H9 (cell line): ENCODE measurements at regions not wholly inside any gene's neighbourhood (a gene's known extent, or its start where the extent isn't known, plus 50 kb on each side); places are given as distances from the start of the nearest gene placed in this dataset.

Experiments used
- DNase-seq: peaks from one replicate; pipeline ENCODE4 v3.0.0-alpha.2; 2017
- H2AFZ ChIP-seq: one replicate; pipeline ENCODE4 v1.6.1; 2013; ENCODE audit warnings: mild to moderate bottlenecking, low read length, control low read depth, moderate library complexity
- H2AK5ac ChIP-seq: 2 replicates; pipeline ENCODE4 v1.6.1; 2013; ENCODE audit warnings: low read length, control low read depth, mixed read lengths; ENCODE audit not compliant: insufficient read length
- H2BK120ac ChIP-seq: one replicate; pipeline ENCODE4 v1.6.1; 2013; ENCODE audit warnings: low read depth, mild to moderate bottlenecking, low read length, control low read depth, inconsistent platforms; ENCODE audit not compliant: poor library complexity, severe bottlenecking
- H2BK12ac ChIP-seq: 2 replicates; pipeline ENCODE4 v1.6.1; 2013; ENCODE audit warnings: low read length, control low read depth, mixed read lengths, low read depth; ENCODE audit not compliant: insufficient read length
- H2BK15ac ChIP-seq: 2 replicates; pipeline ENCODE4 v1.6.1; 2013; ENCODE audit warnings: low read depth, low read length, control low read depth
- H2BK20ac ChIP-seq: one replicate; pipeline ENCODE4 v1.6.1; 2013; ENCODE audit warnings: low read depth, mild to moderate bottlenecking, low read length, control low read depth, inconsistent platforms; ENCODE audit not compliant: poor library complexity, severe bottlenecking
- H2BK5ac ChIP-seq: 2 replicates; pipeline ENCODE4 v1.6.1; 2013; ENCODE audit warnings: low read length, control low read depth, mixed read lengths; ENCODE audit not compliant: insufficient read length
- H3K14ac ChIP-seq: 2 replicates; pipeline ENCODE4 v1.6.1; 2013; ENCODE audit warnings: low read length, control low read depth; ENCODE audit not compliant: insufficient read depth
- H3K18ac ChIP-seq: 2 replicates; pipeline ENCODE4 v1.6.1; 2013; ENCODE audit warnings: low read depth, mild to moderate bottlenecking, mixed read lengths, low read length, control low read depth; ENCODE audit not compliant: insufficient read length
- H3K23ac ChIP-seq: 2 replicates; pipeline ENCODE4 v1.6.1; 2013; ENCODE audit warnings: low read length, control low read depth, mixed read lengths, low read depth; ENCODE audit not compliant: insufficient read length
- H3K23me2 ChIP-seq: 2 replicates; pipeline ENCODE4 v1.6.1; 2013; ENCODE audit warnings: low read depth, mild to moderate bottlenecking, mixed read lengths, low read length, control low read depth; ENCODE audit not compliant: insufficient read length, poor library complexity, severe bottlenecking
- H3K27ac ChIP-seq: 2 replicates; pipeline ENCODE4 v1.5.1; 2013; ENCODE audit warnings: low read length, control low read depth, mixed read lengths, low read depth; ENCODE audit not compliant: insufficient read length
- H3K27me3 ChIP-seq: 2 replicates; pipeline ENCODE4 v1.6.1; 2013; ENCODE audit warnings: low read length, control low read depth, inconsistent platforms; ENCODE audit not compliant: insufficient read depth
- H3K4ac ChIP-seq: 2 replicates; pipeline ENCODE4 v1.6.1; 2013; ENCODE audit warnings: low read depth, mild to moderate bottlenecking, control low read depth, inconsistent platforms, low read length, moderate library complexity
- H3K4me1 ChIP-seq: 2 replicates; pipeline ENCODE4 v1.6.1; 2013; ENCODE audit warnings: low read length, control low read depth, inconsistent platforms; ENCODE audit not compliant: insufficient read depth
- H3K4me2 ChIP-seq: 2 replicates; pipeline ENCODE4 v1.6.1; 2013; ENCODE audit warnings: low read length, control low read depth, mixed read lengths; ENCODE audit not compliant: insufficient read length, insufficient read depth
- H3K56ac ChIP-seq: 2 replicates; pipeline ENCODE4 v1.6.1; 2013; ENCODE audit warnings: low read depth, mild to moderate bottlenecking, mixed read lengths, low read length, control low read depth; ENCODE audit not compliant: insufficient read length
- H3K79me1 ChIP-seq: 2 replicates; pipeline ENCODE4 v1.6.1; 2013; ENCODE audit warnings: low read depth, mild to moderate bottlenecking, moderate library complexity, low read length, control low read depth, inconsistent platforms; ENCODE audit not compliant: insufficient read depth, poor library complexity, severe bottlenecking
- H3K79me2 ChIP-seq: 2 replicates; pipeline ENCODE4 v1.6.1; 2013; ENCODE audit warnings: low read length, control low read depth, inconsistent platforms; ENCODE audit not compliant: insufficient read depth
- H3K9ac ChIP-seq: 2 replicates; pipeline ENCODE4 v1.6.1; 2013; ENCODE audit warnings: low read length, control low read depth, mixed read lengths; ENCODE audit not compliant: insufficient read length; ENCODE audit errors: extremely low read depth
- H3K9me3 ChIP-seq: one replicate; pipeline ENCODE4 v1.6.1; 2013; ENCODE audit warnings: low read depth, low read length, inconsistent platforms; ENCODE audit not compliant: control insufficient read depth
- H3T11ph ChIP-seq: one replicate; pipeline ENCODE4 v1.6.1; 2013; ENCODE audit warnings: mild to moderate bottlenecking, low read length, control low read depth, inconsistent platforms
- H4K20me1 ChIP-seq: one replicate; pipeline ENCODE4 v1.6.1; 2013; ENCODE audit not compliant: control insufficient read depth, insufficient read length, insufficient read depth
- H4K5ac ChIP-seq: 2 replicates; pipeline ENCODE4 v1.6.1; 2013; ENCODE audit warnings: low read depth, mild to moderate bottlenecking, mixed read lengths, low read length, control low read depth; ENCODE audit not compliant: insufficient read length
- H4K8ac ChIP-seq: replicated peaks from 2 replicates; pipeline ENCODE4 v1.6.1; 2013; ENCODE audit warnings: low read length, control low read depth, mixed read lengths, low read depth; ENCODE audit not compliant: insufficient read length
- H4K91ac ChIP-seq: 2 replicates; pipeline ENCODE4 v1.6.1; 2013; ENCODE audit warnings: low read depth, mild to moderate bottlenecking, moderate library complexity, mixed read lengths, low read length, control low read depth; ENCODE audit not compliant: insufficient read length
- H3K27ac Mint-ChIP-seq, 3 experiments: 2 replicates in 2 of 3; 3 replicates in 1 of 3; pipeline ENCODE4 v1.8.0; 2020 to 2021; ENCODE audit warnings: mixed read lengths in 3 of 3, mild to moderate bottlenecking in 1 of 3, moderate library complexity in 1 of 3
- H3K27me3 Mint-ChIP-seq: 2 replicates; pipeline ENCODE4 v1.8.0; 2021; ENCODE audit warnings: low read depth, mild to moderate bottlenecking, moderate library complexity, mixed read lengths
- H3K36me3 Mint-ChIP-seq, 3 experiments: 2 replicates in 2 of 3; 3 replicates in 1 of 3; pipeline ENCODE4 v1.8.0; 2020 to 2021; ENCODE audit warnings: low read depth in 3 of 3, mixed read lengths in 3 of 3; ENCODE audit not compliant: insufficient read depth in 1 of 3
- H3K4me1 Mint-ChIP-seq, 2 experiments: 2 replicates each; pipeline ENCODE4 v1.8.0; 2020; ENCODE audit warnings: mixed read lengths in 2 of 2
- H3K4me3 Mint-ChIP-seq, 2 experiments: 2 replicates in 1 of 2; 3 replicates in 1 of 2; pipeline ENCODE4 v1.8.0; 2020 to 2021; ENCODE audit warnings: mild to moderate bottlenecking in 2 of 2, mixed read lengths in 2 of 2, moderate library complexity in 1 of 2
- H3K9me3 Mint-ChIP-seq, 2 experiments: 2 replicates in 1 of 2; 3 replicates in 1 of 2; pipeline ENCODE4 v1.8.0; 2020; ENCODE audit warnings: mild to moderate bottlenecking in 2 of 2, mixed read lengths in 2 of 2, moderate library complexity in 1 of 2
- whole genome bisulfite sequencing: extraction: QIAGEN DNeasy Blood & Tissue Kit; methylation state at CpG from one replicate; pipeline ENCODE4 v1.1.7; 2013; ENCODE audit warnings: missing lambda C conversion rate, low lambda C conversion rate, mixed read lengths; ENCODE audit not compliant: insufficient read length; ENCODE audit errors: extremely low coverage; 5-methylcytosine and 5-hydroxymethylcytosine counted together
- TF ChIP-seq, protein P1 (sequence below): fragments of 200-600 bp; sonication (generic); conservative IDR thresholded peaks from 3 replicates; pipeline ENCODE4 v1.8.0; 2021; ENCODE audit warnings: antibody characterized with exemption, mild to moderate bottlenecking

GRCh38 chr1:68973459-68974244 lies 476.8 kb upstream of the DEPDC1 start:
- no peaks in the 10 kb centered on the region for H3K9me3 Mint-ChIP-seq
- no peaks in the 10 kb centered on the region; a peak in 1 of 7 replicates for H3K36me3 Mint-ChIP-seq
- Histone ChIP-seq H3K4ac (no peak overlapping the region), H3K27me3 (no peaks in the 10 kb centered on the region), H3K79me1 (no peaks in the 10 kb centered on the region), H3K23ac (no peak overlapping the region), H3K79me2 (no peaks in the 10 kb centered on the region), H3K56ac (no peak overlapping the region), H4K91ac (no peak overlapping the region), H2BK5ac (no peak overlapping the region), H2AFZ (no peak overlapping the region), H3K18ac (no peak overlapping the region), H3K27ac (no peak overlapping the region), H3T11ph (no peak overlapping the region), H2BK12ac (no peak overlapping the region), H4K5ac (no peak overlapping the region), H4K20me1 (no peaks in the 10 kb centered on the region), H3K4me2 (no peak overlapping the region), H2BK20ac (peak overlapping the region; percentile 64), H4K8ac (no peak overlapping the region), H3K23me2 (no peaks in the 10 kb centered on the region), H3K9ac (no peak overlapping the region), H3K14ac (no peak overlapping the region), H2BK120ac (no peak overlapping the region), H3K9me3 (no peaks in the 10 kb centered on the region), H2BK15ac (no peak overlapping the region), H3K4me1 (peaks cover 9% of the 10 kb centered on the region; the same call in 1 of the 2 replicates), H2AK5ac (no peak overlapping the region)
- H3K27ac Mint-ChIP-seq: no peak overlapping the region; a peak in 1 of 7 replicates
- no peaks in the 10 kb centered on the region for H3K27me3 Mint-ChIP-seq
- no peak for DNase-seq
- TF ChIP-seq, protein P1, sequence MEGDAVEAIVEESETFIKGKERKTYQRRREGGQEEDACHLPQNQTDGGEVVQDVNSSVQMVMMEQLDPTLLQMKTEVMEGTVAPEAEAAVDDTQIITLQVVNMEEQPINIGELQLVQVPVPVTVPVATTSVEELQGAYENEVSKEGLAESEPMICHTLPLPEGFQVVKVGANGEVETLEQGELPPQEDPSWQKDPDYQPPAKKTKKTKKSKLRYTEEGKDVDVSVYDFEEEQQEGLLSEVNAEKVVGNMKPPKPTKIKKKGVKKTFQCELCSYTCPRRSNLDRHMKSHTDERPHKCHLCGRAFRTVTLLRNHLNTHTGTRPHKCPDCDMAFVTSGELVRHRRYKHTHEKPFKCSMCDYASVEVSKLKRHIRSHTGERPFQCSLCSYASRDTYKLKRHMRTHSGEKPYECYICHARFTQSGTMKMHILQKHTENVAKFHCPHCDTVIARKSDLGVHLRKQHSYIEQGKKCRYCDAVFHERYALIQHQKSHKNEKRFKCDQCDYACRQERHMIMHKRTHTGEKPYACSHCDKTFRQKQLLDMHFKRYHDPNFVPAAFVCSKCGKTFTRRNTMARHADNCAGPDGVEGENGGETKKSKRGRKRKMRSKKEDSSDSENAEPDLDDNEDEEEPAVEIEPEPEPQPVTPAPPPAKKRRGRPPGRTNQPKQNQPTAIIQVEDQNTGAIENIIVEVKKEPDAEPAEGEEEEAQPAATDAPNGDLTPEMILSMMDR: no peak
- H3K4me3 Mint-ChIP-seq: no peak overlapping the region
- no CpG with 5 or more reads among the region's 6 CpGs for WGBS
- peaks cover 50 to 53% of the 10 kb centered on the region in 2 experiments for H3K4me1 Mint-ChIP-seq
